ENCODE measurements at regions not wholly inside any gene's neighbourhood (a gene's known extent, or its start where the extent isn't known, plus 50 kb on each side); places are given as distances from the start of the nearest gene placed in this dataset.
A peak's percentile ranks its signal among the peaks of the same experiment; 100 is the strongest.
"Not testable (repeated sequence)": the region's sequence is repeated elsewhere in the genome, so short reads cannot be mapped to it uniquely, and the experiment has no call there.

DNA sequence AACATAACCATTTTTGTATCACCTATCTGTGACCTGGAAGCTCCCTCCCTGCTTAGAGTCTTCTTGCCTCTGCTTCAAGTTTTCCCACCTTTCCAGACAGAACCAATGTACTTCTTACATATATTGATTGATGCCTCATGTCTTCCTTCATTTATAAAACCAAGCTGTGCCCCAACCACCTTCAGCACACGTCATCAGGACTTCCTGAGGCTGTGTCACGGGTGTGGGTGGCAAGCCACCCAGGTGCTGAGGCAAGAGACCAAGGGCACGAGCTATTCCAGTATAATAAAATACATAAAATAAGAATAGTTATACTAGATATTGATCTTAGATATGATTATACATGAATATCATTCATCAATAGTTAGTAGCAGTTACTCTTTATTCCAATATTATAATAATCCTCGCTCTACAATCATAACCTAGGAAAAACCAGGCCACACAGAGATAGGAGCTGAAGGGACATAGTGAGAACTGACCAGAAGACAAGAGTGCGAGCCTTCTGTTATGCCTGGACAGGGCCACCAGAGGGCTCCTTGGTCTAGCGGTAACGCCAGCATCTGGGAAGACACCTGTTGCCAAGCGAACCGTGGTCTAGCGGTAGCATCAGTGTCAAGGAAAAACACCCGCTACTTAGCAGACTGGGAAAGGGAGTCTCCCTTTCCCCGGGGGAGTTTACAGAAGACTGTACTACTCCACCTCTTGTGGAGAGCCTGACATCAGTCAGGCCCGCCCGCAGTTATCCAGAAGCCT, 180.2 kb upstream of the ERCC4 start:
- TF ChIP-seq, protein P1, sequence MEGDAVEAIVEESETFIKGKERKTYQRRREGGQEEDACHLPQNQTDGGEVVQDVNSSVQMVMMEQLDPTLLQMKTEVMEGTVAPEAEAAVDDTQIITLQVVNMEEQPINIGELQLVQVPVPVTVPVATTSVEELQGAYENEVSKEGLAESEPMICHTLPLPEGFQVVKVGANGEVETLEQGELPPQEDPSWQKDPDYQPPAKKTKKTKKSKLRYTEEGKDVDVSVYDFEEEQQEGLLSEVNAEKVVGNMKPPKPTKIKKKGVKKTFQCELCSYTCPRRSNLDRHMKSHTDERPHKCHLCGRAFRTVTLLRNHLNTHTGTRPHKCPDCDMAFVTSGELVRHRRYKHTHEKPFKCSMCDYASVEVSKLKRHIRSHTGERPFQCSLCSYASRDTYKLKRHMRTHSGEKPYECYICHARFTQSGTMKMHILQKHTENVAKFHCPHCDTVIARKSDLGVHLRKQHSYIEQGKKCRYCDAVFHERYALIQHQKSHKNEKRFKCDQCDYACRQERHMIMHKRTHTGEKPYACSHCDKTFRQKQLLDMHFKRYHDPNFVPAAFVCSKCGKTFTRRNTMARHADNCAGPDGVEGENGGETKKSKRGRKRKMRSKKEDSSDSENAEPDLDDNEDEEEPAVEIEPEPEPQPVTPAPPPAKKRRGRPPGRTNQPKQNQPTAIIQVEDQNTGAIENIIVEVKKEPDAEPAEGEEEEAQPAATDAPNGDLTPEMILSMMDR (IDR thresholded peaks at IDR 0.05), result peak in 1 of 3 experiments; percentile 24
- not testable (repeated sequence) for H3K9me3 ChIP-seq; H3K4me1 ChIP-seq; DNase-seq (ENCODE audit: low spot score in 2 of 2); H3K4me3 ChIP-seq; H3K36me3 ChIP-seq; H3K27me3 ChIP-seq; H3K27ac ChIP-seq
- intact Hi-C loops (cut with DNase I), result loop anchor here (10.0 kb wide), 1 partner anchor 55 kb away; no protein-coding TSS in a partner anchor

DNA sequence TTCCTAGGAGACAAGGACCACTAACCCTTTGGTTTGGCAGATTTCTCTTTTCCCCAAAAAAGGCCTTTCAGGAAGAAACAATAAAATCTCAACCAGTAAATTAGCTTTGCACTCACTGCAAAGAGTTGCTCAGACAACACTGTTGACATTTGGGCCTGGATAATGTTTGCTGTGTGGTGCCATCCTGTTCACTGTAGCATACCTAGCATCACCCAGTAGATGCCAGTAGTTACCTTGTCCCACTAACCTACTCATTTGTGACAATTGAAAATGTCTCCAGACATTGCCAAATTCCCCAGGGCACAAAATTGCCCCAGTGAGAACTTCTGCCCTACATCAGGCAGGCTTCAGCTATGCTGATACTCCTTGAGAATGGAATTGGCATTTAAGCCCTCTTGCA, 177.0 kb upstream of the ERCC4 start:
- no peak for DNase-seq (ENCODE audit: low spot score in 2 of 2)
- Histone ChIP-seq H3K27me3 (no peaks in the 10 kb centered on the region), H3K9me3 (no peaks in the 10 kb centered on the region), H3K27ac (no peak overlapping the region), H3K4me1 (no peaks in the 10 kb centered on the region), H3K36me3 (no peaks in the 10 kb centered on the region), H3K4me3 (no peak overlapping the region)
- TF ChIP-seq, protein P1 (IDR thresholded peaks at IDR 0.05), result no peak
- intact Hi-C loops (cut with DNase I), result loop anchor here (10.0 kb wide), 1 partner anchor 58 kb away; no protein-coding TSS in a partner anchor

DNA sequence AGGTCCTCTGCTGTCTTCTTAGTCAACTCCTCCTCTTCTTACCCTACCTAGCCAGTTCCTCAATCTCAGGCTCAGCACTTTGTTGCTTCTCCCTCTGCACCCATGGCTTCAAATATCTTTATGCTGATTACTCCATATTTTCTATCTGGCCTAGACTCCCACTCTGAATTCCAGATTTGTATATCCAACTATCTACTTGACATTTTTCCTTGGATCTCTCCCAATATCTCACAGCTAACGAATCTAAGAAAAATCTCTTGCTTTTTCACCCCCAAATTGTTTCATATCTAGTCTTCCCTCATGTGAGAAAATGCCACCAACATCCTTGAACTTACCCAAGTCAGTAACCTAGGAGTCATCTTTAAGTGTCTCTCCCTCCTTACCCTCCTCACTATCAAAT, 176.4 kb upstream of the ERCC4 start:
- Histone ChIP-seq H3K27me3 (no peaks in the 10 kb centered on the region), H3K4me3 (no peak overlapping the region), H3K36me3 (no peaks in the 10 kb centered on the region), H3K9me3 (no peaks in the 10 kb centered on the region), H3K27ac (no peak overlapping the region), H3K4me1 (no peaks in the 10 kb centered on the region)
- intact Hi-C loops (cut with DNase I), result loop anchor here (10.0 kb wide), 1 partner anchor 59 kb away; no protein-coding TSS in a partner anchor
- no peak for DNase-seq (ENCODE audit: low spot score in 2 of 2)
- TF ChIP-seq, protein P1 (IDR thresholded peaks at IDR 0.05), result no peak

DNA sequence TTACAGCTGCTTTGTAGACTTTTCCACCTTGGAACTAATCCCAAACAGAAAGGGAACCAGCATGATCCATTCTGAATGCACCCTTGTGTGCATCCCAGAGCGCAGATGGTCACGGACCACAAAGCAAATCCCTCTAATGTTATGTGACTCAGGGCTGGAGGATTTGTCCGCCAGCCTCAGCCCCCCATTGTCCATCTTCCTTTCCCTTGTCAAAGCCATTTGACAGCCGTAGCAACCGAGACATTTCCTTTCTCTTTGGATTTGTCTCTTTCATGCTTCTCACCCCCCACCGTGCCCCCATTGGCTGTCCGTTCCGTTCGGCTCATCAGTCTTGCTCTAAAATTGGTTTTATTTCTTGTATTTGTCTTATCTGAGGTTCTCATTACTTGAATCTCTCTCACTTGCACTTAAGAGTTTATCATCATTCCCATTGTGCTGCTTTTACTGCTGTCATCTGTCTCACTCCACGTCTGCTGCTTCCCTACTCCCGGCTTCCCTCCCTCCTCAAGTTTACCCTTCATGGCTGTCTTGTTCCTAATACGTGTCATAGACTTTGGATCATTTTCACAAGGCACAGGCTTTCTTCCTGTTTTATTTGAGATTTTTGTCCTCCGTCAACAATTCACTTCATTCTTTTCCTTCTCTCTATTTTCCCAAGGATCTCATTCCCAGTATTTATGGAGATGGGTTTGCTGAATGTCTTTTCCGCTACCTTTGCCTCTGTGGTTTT, 163.4 kb upstream of the ERCC4 start:
- Histone ChIP-seq H3K4me1 (no peaks in the 10 kb centered on the region), H3K27me3 (no peaks in the 10 kb centered on the region), H3K36me3 (no peaks in the 10 kb centered on the region), H3K9me3 (no peaks in the 10 kb centered on the region), H3K4me3 (no peak overlapping the region), H3K27ac (no peak overlapping the region)
- intact Hi-C loops (cut with DNase I), result no loop called here
- TF ChIP-seq, protein P1 (IDR thresholded peaks at IDR 0.05), result no peak
- no peak for DNase-seq (ENCODE audit: low spot score in 2 of 2)

DNA sequence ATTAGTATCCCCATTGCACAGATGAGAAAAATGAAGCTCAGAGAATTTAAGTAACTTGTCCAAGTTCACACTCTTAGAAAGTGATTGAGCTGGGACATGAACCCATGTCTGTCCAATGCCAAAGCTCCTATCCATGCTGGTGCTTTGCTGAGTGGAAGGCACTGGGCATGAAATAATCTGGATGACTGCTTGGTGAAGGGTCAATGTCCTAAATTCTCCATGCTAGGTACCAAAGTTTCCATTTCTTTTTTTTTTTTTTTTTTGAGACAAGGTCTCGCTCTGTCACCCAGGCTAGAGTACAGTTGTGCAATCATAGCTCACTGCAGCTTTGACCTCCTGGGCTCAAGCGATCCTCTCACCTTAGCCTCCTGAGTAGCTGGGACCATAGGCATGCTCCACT, 153.6 kb upstream of the ERCC4 start:
- intact Hi-C loops (cut with DNase I), result no loop called here
- TF ChIP-seq, protein P1 (IDR thresholded peaks at IDR 0.05), result no peak
- H3K27me3 ChIP-seq, result no peaks in the 10 kb centered on the region
- DNase-seq (ENCODE audit: low spot score in 2 of 2), result no peak
- H3K36me3 ChIP-seq, result no peaks in the 10 kb centered on the region
- no peaks in the 10 kb centered on the region for H3K9me3 ChIP-seq
- no peak overlapping the region for H3K4me3 ChIP-seq
- H3K27ac ChIP-seq, result no peak overlapping the region
- H3K4me1 ChIP-seq, result no peaks in the 10 kb centered on the region

Data from ascending aorta (tissue), 2 donors.